Keratinocyte (primary cell): ENCODE measurements at regions not wholly inside any gene's neighbourhood (a gene's known extent, or its start where the extent isn't known, plus 50 kb on each side); places are given as distances from the start of the nearest gene placed in this dataset.

ENCODE experiments used
- DNase-seq: peaks from one replicate; pipeline ENCODE4 v3.0.0-alpha.2; 2011; ENCODE audit warnings: low read depth, missing footprints, low spot score
- FAIRE-seq: peaks from 2 replicates; lab custom pipeline; 2011; peaks lifted over from hg19 to GRCh38; lab: Jason Lieb, UNC
- H2AFZ ChIP-seq: 2 replicates; pipeline ENCODE4 v1.6.0; 2012; ENCODE audit warnings: low read length, control low read depth, inconsistent platforms; ENCODE audit not compliant: control insufficient read depth
- H3K27ac ChIP-seq: 2 replicates; pipeline ENCODE4 v1.5.1; 2011; ENCODE audit warnings: low read length; ENCODE audit not compliant: control insufficient read depth, insufficient read depth
- H3K27me3 ChIP-seq: 3 replicates; pipeline ENCODE4 v1.6.0; 2011; ENCODE audit warnings: low read length; ENCODE audit not compliant: control insufficient read depth, insufficient read depth; ENCODE audit errors: extremely low read depth
- H3K36me3 ChIP-seq, 2 experiments: 2 replicates in 1 of 2; 3 replicates in 1 of 2; pipeline ENCODE4 v1.5.1; 2011; ENCODE audit warnings: low read length in 2 of 2, mild to moderate bottlenecking in 1 of 2; ENCODE audit not compliant: control insufficient read depth in 2 of 2, insufficient read depth in 2 of 2; ENCODE audit errors: extremely low read depth in 1 of 2
- H3K4me1 ChIP-seq: 3 replicates; pipeline ENCODE4 v1.5.1; 2011; ENCODE audit warnings: low read length; ENCODE audit not compliant: control insufficient read depth, insufficient read depth; ENCODE audit errors: extremely low read depth
- H3K4me2 ChIP-seq: 3 replicates; pipeline ENCODE4 v1.6.0; 2011; ENCODE audit warnings: low read depth, low read length; ENCODE audit not compliant: control insufficient read depth, insufficient read depth; ENCODE audit errors: extremely low read depth
- H3K4me3 ChIP-seq, 3 experiments: fragments of 200-600 bp in 1 of 3; sonication (generic) in 1 of 3; 2 replicates in 2 of 3; 3 replicates in 1 of 3; pipeline ENCODE4 v1.5.1; 2011 to 2016; ENCODE audit warnings: low read length in 3 of 3, mild to moderate bottlenecking in 3 of 3, control low read depth in 2 of 3, inconsistent platforms in 1 of 3, low read depth in 1 of 3, mixed read lengths in 1 of 3, mixed run types in 1 of 3, moderate library complexity in 1 of 3; ENCODE audit not compliant: control insufficient read depth in 2 of 3, insufficient read depth in 2 of 3; ENCODE audit errors: extremely low read depth in 1 of 3
- H3K79me2 ChIP-seq: 2 replicates; pipeline ENCODE4 v1.6.0; 2012; ENCODE audit warnings: low read length; ENCODE audit not compliant: control insufficient read depth, insufficient read depth
- H3K9ac ChIP-seq: 3 replicates; pipeline ENCODE4 v1.6.0; 2011; ENCODE audit warnings: low read length; ENCODE audit not compliant: control insufficient read depth, insufficient read depth; ENCODE audit errors: extremely low read depth
- H3K9me1 ChIP-seq: 3 replicates; pipeline ENCODE4 v1.6.0; 2011; ENCODE audit warnings: low read length; ENCODE audit not compliant: control insufficient read depth, insufficient read depth; ENCODE audit errors: extremely low read depth
- H3K9me3 ChIP-seq: 2 replicates; pipeline ENCODE4 v1.5.1; 2012; ENCODE audit warnings: low read depth, low read length; ENCODE audit not compliant: control insufficient read depth
- H4K20me1 ChIP-seq: 3 replicates; pipeline ENCODE4 v1.6.0; 2011; ENCODE audit warnings: low read length; ENCODE audit not compliant: control insufficient read depth, insufficient read depth; ENCODE audit errors: extremely low read depth
- CTCF ChIP-seq, 3 experiments: IDR thresholded peaks in 1 of 3; conservative IDR thresholded peaks in 1 of 3; optimal IDR thresholded peaks in 1 of 3; 2 replicates in 2 of 3; 3 replicates in 1 of 3; pipeline versions ENCODE3 to v1.5.1; 2011; ENCODE audit warnings: low read length in 3 of 3, mild to moderate bottlenecking in 3 of 3, moderate library complexity in 2 of 3, control low read depth in 1 of 3, inconsistent platforms in 1 of 3; ENCODE audit not compliant: insufficient read depth in 2 of 3; ENCODE audit errors: extremely low read depth in 1 of 3
- EZH2 ChIP-seq: IDR thresholded peaks from one replicate; pipeline ENCODE4 v1.6.1; 2012; ENCODE audit warnings: inconsistent platforms, mild to moderate bottlenecking, low read length, moderate library complexity
- dilution Hi-C: fragments of 300-500 bp; cut with MboI; formaldehyde crosslinking; loops from one replicate; pipeline ENCODE4 v1.7.0; 2020; ENCODE audit warnings: low sequenced_read_pairs; ENCODE audit not compliant: extremely low pct_ligation_motif_present

- no peaks in the 10 kb centered on the region for H3K9me1 ChIP-seq
- H3K79me2 ChIP-seq = no peaks in the 10 kb centered on the region
- H3K4me1 ChIP-seq = peaks cover 4% of the 10 kb centered on the region
- no peak overlapping the region for H2AFZ ChIP-seq
- no peak for TF ChIP-seq EZH2
- no peak for TF ChIP-seq CTCF (optimal IDR thresholded peaks at IDR 0.05 in 1 of 3, IDR thresholded peaks at IDR 0.05 in 1 of 3, conservative IDR thresholded peaks at IDR 0.05 in 1 of 3; ENCODE audit: extremely low read depth in 1 of 3, insufficient read depth in 2 of 3, low read length in 3 of 3)
- H3K36me3 ChIP-seq = no peaks in the 10 kb centered on the region
- FAIRE-seq (no peak), DNase-seq (no peak)
- no peak overlapping the region for H3K9ac ChIP-seq
- H3K4me2 ChIP-seq = no peak overlapping the region
- no peak overlapping the region for H3K27ac ChIP-seq
- no peaks in the 10 kb centered on the region for H3K9me3 ChIP-seq
- H4K20me1 ChIP-seq = no peaks in the 10 kb centered on the region
- dilution Hi-C loops = no loop called here
- no peak overlapping the region for H3K4me3 ChIP-seq
- no peaks in the 10 kb centered on the region for H3K27me3 ChIP-seq
Measured at GRCh38 chrX:124224528-124224927, 107.9 kb upstream of the TEX13D start.

DNA sequence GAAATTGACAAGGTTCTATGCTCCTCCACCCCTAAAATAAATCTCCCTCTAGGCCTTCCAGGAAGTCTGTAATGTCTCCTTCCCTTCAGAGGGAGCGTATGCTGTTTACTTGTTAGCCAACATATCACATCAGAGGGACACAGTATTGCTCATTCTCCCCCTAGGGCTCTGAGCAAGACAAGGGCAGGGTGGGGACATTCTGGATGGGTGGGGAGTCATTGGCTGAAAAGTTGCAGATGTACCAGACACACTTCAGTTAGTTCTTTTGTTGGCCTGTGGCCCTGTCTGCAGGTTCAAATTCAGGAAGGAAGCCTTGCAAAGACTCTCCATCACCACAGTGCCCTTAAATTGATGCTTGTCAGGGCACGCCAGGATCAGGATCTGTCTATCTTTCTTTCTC lies 106.3 kb upstream of the TEX13D start:
- H2AFZ ChIP-seq = no peak overlapping the region
- no peaks in the 10 kb centered on the region for H4K20me1 ChIP-seq
- FAIRE-seq (no peak), DNase-seq (peak; percentile 19)
- no peak overlapping the region for H3K4me3 ChIP-seq
- dilution Hi-C loops = no loop called here
- H3K9me3 ChIP-seq = no peaks in the 10 kb centered on the region
- no peaks in the 10 kb centered on the region for H3K36me3 ChIP-seq
- no peaks in the 10 kb centered on the region for H3K9me1 ChIP-seq
- no peaks in the 10 kb centered on the region for H3K27me3 ChIP-seq
- no peak overlapping the region for H3K27ac ChIP-seq
- H3K4me1 ChIP-seq = peaks cover 4% of the 10 kb centered on the region
- no peaks in the 10 kb centered on the region for H3K79me2 ChIP-seq
- H3K9ac ChIP-seq = no peak overlapping the region
- TF ChIP-seq EZH2 = no peak
- no peak for TF ChIP-seq CTCF (optimal IDR thresholded peaks at IDR 0.05 in 1 of 3, IDR thresholded peaks at IDR 0.05 in 1 of 3, conservative IDR thresholded peaks at IDR 0.05 in 1 of 3; ENCODE audit: extremely low read depth in 1 of 3, insufficient read depth in 2 of 3, low read length in 3 of 3)
- H3K4me2 ChIP-seq = no peak overlapping the region
